ENCODE measurements at regions not wholly inside any gene's neighbourhood (a gene's known extent, or its start where the extent isn't known, plus 50 kb on each side); places are given as distances from the start of the nearest gene placed in this dataset.
"Not testable (repeated sequence)": the region's sequence is repeated elsewhere in the genome, so short reads cannot be mapped to it uniquely, and the experiment has no call there.

DNA sequence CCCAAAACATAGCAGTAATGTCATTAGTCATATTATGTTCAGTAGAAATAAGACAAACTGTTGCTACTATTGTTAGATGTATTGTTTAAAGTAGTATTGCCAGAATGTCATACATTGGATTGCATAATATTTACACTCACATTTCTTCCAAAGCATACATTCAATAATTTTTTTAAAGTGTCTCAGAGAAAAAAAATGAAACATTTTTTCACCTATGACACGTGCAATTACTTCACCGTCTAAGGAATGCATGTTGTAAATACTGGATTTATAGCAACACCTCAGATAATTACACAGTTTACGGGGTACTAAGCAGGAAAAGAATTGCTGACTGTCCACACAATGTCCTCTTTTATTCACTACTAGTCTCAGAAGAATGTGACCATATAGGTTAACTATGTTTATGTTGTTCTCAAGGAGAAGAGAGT is 162.1 kb downstream of the PCDH18 start:
- H2AFZ ChIP-seq (ENCODE audit: low read length, unreplicated experiment), result peak overlapping the region; percentile 57
- H3K79me2 ChIP-seq (ENCODE audit: control insufficient read depth, insufficient read depth, low read length, unreplicated experiment), result no peaks in the 10 kb centered on the region
- H3K36me3 ChIP-seq (ENCODE audit: insufficient read depth, low read length), result no peaks in the 10 kb centered on the region
- no peak overlapping the region for H3K4me3 ChIP-seq (ENCODE audit: low read depth, low read length)
- H3K27ac ChIP-seq (ENCODE audit: low read depth, low read length), result peak overlapping the region; percentile 5; the same call in 1 of the 2 replicates
- H3K4me1 ChIP-seq (ENCODE audit: control insufficient read depth, insufficient read depth, low read length, unreplicated experiment), result peaks cover 45% of the 10 kb centered on the region
- H3K27me3 ChIP-seq (ENCODE audit: insufficient read depth, low read length), result no peaks in the 10 kb centered on the region

DNA sequence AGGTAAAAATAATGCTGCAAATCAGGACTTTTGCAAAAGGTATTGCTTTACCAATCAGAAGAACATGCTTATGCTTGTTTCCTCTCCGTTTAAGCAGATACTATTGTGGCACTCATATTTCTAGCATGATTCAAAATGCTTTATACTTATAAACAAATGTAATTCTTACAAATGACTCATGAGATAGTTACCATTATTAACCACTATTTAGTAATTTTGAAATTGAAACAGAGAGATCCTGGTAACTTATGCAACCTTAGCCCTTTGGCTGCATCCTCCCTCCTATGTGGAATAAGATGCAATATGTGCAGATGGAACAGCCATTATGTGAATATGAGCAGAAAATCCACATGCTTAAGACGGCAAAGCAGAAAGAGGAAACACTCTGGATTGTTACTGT is 164.7 kb downstream of the PCDH18 start:
- Histone ChIP-seq H3K4me1 (ENCODE audit: control insufficient read depth, insufficient read depth, low read length, unreplicated experiment) (peaks cover 26% of the 10 kb centered on the region), H3K27ac (ENCODE audit: low read depth, low read length) (peak overlapping the region; percentile 43), H3K79me2 (ENCODE audit: control insufficient read depth, insufficient read depth, low read length, unreplicated experiment) (no peaks in the 10 kb centered on the region), H3K27me3 (ENCODE audit: insufficient read depth, low read length) (no peaks in the 10 kb centered on the region), H3K4me3 (ENCODE audit: low read depth, low read length) (peak overlapping the region; percentile 19; the same call in 1 of the 2 replicates), H2AFZ (ENCODE audit: low read length, unreplicated experiment) (peak overlapping the region; percentile 66), H3K36me3 (ENCODE audit: insufficient read depth, low read length) (no peaks in the 10 kb centered on the region)

GRCh38 chr4:137363496-137363895 is 168.8 kb downstream of the PCDH18 start:
- Histone ChIP-seq H3K4me3 (ENCODE audit: low read depth, low read length) (no peak overlapping the region), H3K36me3 (ENCODE audit: insufficient read depth, low read length) (no peaks in the 10 kb centered on the region), H3K27ac (ENCODE audit: low read depth, low read length) (no peak overlapping the region), H3K27me3 (ENCODE audit: insufficient read depth, low read length) (no peaks in the 10 kb centered on the region), H2AFZ (ENCODE audit: low read length, unreplicated experiment) (no peak overlapping the region), H3K79me2 (ENCODE audit: control insufficient read depth, insufficient read depth, low read length, unreplicated experiment) (no peaks in the 10 kb centered on the region), H3K4me1 (ENCODE audit: control insufficient read depth, insufficient read depth, low read length, unreplicated experiment) (peaks cover 13% of the 10 kb centered on the region)

DNA sequence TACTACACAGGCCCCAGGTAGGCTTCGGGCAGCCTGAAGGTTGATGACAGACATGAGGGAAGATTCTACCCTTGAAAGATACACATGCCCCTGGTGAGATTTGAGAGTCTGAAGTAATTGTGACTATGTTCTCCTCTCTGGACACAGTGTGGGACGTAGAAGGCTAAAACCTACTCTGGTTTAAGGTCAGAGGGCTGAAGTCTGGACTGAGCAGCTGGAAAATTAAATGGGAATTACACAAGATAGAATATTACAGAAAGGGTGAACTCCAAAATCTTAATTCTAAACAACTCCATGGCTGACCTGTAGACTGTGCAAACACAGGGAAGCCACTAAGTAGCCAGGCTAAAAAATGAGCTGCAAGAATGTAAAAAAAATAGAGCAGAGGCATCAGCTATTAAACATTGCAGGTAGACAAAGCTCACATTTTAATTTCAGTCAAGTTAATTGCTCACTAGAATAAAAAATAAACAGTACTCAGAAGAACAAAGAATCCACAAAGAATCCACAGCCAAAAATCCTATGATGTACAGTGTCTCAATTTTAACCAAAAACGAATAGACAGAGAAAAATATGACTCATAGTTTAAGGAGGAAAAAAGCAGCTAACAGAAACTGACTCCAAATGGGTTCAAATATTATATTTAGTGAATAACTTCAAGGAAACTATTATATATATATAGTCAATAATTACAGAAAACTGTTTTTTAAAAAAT is 170.4 kb downstream of the PCDH18 start:
- Histone ChIP-seq H3K79me2 (ENCODE audit: control insufficient read depth, insufficient read depth, low read length, unreplicated experiment) (no peaks in the 10 kb centered on the region), H3K36me3 (ENCODE audit: insufficient read depth, low read length) (no peaks in the 10 kb centered on the region), H3K4me1 (ENCODE audit: control insufficient read depth, insufficient read depth, low read length, unreplicated experiment) (peaks cover under 1% of the 10 kb centered on the region)

DNA sequence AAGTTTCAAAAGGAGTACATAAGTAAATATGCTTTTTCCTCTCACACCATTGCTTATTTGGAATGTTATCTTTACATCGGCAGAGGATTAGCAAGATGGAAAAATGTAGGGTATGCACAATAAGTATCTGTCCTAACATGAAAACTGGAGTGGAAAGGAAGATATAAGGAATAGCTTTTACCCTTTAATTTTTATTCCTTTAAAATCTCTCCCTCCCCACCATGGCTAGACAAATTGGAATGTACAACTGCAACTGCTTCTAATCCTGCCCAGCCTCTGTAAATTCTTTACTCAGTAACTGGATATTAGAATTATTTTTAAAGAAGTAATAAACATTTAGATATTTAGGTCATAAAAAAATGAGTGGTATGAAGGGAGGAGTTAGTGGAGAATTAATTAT is 171.5 kb downstream of the PCDH18 start:
- no peaks in the 10 kb centered on the region for H3K79me2 ChIP-seq (ENCODE audit: control insufficient read depth, insufficient read depth, low read length, unreplicated experiment)
- no peak overlapping the region for H3K4me3 ChIP-seq (ENCODE audit: low read depth, low read length)
- no peaks in the 10 kb centered on the region for H3K4me1 ChIP-seq (ENCODE audit: control insufficient read depth, insufficient read depth, low read length, unreplicated experiment)
- no peak overlapping the region for H2AFZ ChIP-seq (ENCODE audit: low read length, unreplicated experiment)
- H3K27me3 ChIP-seq (ENCODE audit: insufficient read depth, low read length), result no peaks in the 10 kb centered on the region
- H3K27ac ChIP-seq (ENCODE audit: low read depth, low read length), result no peak overlapping the region
- H3K36me3 ChIP-seq (ENCODE audit: insufficient read depth, low read length), result no peaks in the 10 kb centered on the region

More for the DNA sequence above, 170.4 kb downstream of the PCDH18 start:
- Histone ChIP-seq H3K27ac (ENCODE audit: low read depth, low read length) (no peak overlapping the region), H3K27me3 (ENCODE audit: insufficient read depth, low read length) (no peaks in the 10 kb centered on the region), H2AFZ (ENCODE audit: low read length, unreplicated experiment) (no peak overlapping the region), H3K4me3 (ENCODE audit: low read depth, low read length) (no peak overlapping the region)

GRCh38 chr4:137359691-137360315 is 172.5 kb downstream of the PCDH18 start:
- H3K27me3 ChIP-seq (ENCODE audit: insufficient read depth, low read length), result no peaks in the 10 kb centered on the region
- H3K79me2 ChIP-seq (ENCODE audit: control insufficient read depth, insufficient read depth, low read length, unreplicated experiment), result no peaks in the 10 kb centered on the region
- H3K36me3 ChIP-seq (ENCODE audit: insufficient read depth, low read length), result no peaks in the 10 kb centered on the region
- H3K4me3 ChIP-seq (ENCODE audit: low read depth, low read length), result no peak overlapping the region
- H3K4me1 ChIP-seq (ENCODE audit: control insufficient read depth, insufficient read depth, low read length, unreplicated experiment), result no peaks in the 10 kb centered on the region
- H2AFZ ChIP-seq (ENCODE audit: low read length, unreplicated experiment), result no peak overlapping the region
- no peak overlapping the region for H3K27ac ChIP-seq (ENCODE audit: low read depth, low read length)

- H3K27ac ChIP-seq (ENCODE audit: low read depth, low read length); H3K4me3 ChIP-seq (ENCODE audit: low read depth, low read length); H3K4me1 ChIP-seq (ENCODE audit: control insufficient read depth, insufficient read depth, low read length, unreplicated experiment); H2AFZ ChIP-seq (ENCODE audit: low read length, unreplicated experiment); H3K79me2 ChIP-seq (ENCODE audit: control insufficient read depth, insufficient read depth, low read length, unreplicated experiment); H3K27me3 ChIP-seq (ENCODE audit: insufficient read depth, low read length); H3K36me3 ChIP-seq (ENCODE audit: insufficient read depth, low read length): not testable (repeated sequence)
Measured at GRCh38 chr4:137354562-137354961, 177.7 kb downstream of the PCDH18 start.

GRCh38 chr4:137347371-137347770 is 184.9 kb downstream of the PCDH18 start:
- Histone ChIP-seq H2AFZ (ENCODE audit: low read length, unreplicated experiment) (no peak overlapping the region), H3K36me3 (ENCODE audit: insufficient read depth, low read length) (no peaks in the 10 kb centered on the region), H3K4me3 (ENCODE audit: low read depth, low read length) (no peak overlapping the region)

DNA sequence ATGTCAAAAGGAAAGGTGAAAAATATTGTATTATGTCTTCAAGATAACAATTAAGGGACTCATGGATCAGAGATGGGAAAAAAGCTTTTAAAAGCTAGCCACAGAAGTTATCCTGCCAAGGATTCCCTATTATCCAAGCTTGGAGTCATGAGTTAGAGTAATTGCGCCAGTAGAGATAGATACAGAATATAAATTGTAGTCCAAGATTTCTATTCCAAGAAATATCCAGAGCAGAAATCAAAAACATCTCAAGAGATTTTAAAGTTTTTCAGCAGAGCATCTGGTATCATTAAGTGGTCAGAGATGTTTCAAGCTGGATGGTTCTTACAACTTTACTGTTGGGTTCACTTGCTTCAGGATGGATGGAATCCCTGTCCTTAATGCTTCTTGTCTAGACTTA is 186.7 kb downstream of the PCDH18 start:
- Histone ChIP-seq H2AFZ (ENCODE audit: low read length, unreplicated experiment) (peak overlapping the region; percentile 21), H3K36me3 (ENCODE audit: insufficient read depth, low read length) (no peaks in the 10 kb centered on the region), H3K79me2 (ENCODE audit: control insufficient read depth, insufficient read depth, low read length, unreplicated experiment) (no peaks in the 10 kb centered on the region), H3K4me1 (ENCODE audit: control insufficient read depth, insufficient read depth, low read length, unreplicated experiment) (no peaks in the 10 kb centered on the region), H3K27ac (ENCODE audit: low read depth, low read length) (no peak overlapping the region), H3K27me3 (ENCODE audit: insufficient read depth, low read length) (no peaks in the 10 kb centered on the region), H3K4me3 (ENCODE audit: low read depth, low read length) (no peak overlapping the region)

More at GRCh38 chr4:137347371-137347770, 184.9 kb downstream of the PCDH18 start:
- H3K4me1 ChIP-seq (ENCODE audit: control insufficient read depth, insufficient read depth, low read length, unreplicated experiment), result no peaks in the 10 kb centered on the region
- H3K79me2 ChIP-seq (ENCODE audit: control insufficient read depth, insufficient read depth, low read length, unreplicated experiment), result no peaks in the 10 kb centered on the region
- no peak overlapping the region for H3K27ac ChIP-seq (ENCODE audit: low read depth, low read length)
- no peaks in the 10 kb centered on the region for H3K27me3 ChIP-seq (ENCODE audit: insufficient read depth, low read length)

DNA sequence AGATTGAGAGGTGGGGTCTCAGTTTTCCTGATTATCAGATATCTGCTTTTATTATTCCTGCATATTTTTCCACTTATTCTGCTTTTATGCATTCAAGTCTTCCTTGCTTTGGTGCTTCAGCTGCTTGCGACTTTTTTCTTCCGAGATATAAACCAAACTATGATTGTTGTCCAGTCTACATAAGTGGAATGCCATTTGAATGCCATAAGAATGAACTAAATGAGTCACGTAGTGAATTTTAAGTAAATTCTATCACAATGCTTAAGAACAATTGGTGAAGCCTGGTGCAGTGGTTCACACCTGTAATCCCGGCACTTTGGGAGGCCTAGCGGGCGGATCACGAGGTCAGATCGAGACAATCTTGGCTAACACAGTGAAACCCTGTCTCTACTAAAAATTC is 189.1 kb downstream of the PCDH18 start:
- Histone ChIP-seq H3K27me3 (ENCODE audit: insufficient read depth, low read length) (no peaks in the 10 kb centered on the region), H3K4me1 (ENCODE audit: control insufficient read depth, insufficient read depth, low read length, unreplicated experiment) (no peaks in the 10 kb centered on the region), H2AFZ (ENCODE audit: low read length, unreplicated experiment) (no peak overlapping the region), H3K79me2 (ENCODE audit: control insufficient read depth, insufficient read depth, low read length, unreplicated experiment) (no peaks in the 10 kb centered on the region), H3K4me3 (ENCODE audit: low read depth, low read length) (no peak overlapping the region), H3K36me3 (ENCODE audit: insufficient read depth, low read length) (no peaks in the 10 kb centered on the region), H3K27ac (ENCODE audit: low read depth, low read length) (no peak overlapping the region)

DNA sequence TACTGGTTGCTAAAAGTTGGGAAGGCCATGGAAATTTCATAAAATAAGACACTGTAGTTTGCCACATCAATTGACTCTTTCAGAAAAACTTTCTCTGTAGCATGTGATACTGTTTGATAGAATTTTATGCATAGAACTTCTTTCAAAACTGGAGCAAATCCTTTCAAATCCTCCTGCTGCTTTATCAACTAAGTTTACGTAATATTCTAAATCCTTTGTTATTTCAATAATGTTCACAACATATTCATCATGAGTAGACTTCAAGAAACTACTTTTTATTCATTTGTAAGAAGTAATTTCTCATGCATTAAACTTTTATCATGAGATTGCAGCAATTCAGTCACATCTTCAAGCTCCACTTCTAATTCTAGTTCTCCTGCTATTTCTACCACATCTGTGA is 199.3 kb downstream of the PCDH18 start:
- Histone ChIP-seq H3K27ac (ENCODE audit: low read depth, low read length) (no peak overlapping the region), H2AFZ (ENCODE audit: low read length, unreplicated experiment) (no peak overlapping the region), H3K36me3 (ENCODE audit: insufficient read depth, low read length) (peaks cover 5% of the 10 kb centered on the region; the same call in 1 of the 2 replicates), H3K4me1 (ENCODE audit: control insufficient read depth, insufficient read depth, low read length, unreplicated experiment) (no peaks in the 10 kb centered on the region), H3K4me3 (ENCODE audit: low read depth, low read length) (no peak overlapping the region), H3K27me3 (ENCODE audit: insufficient read depth, low read length) (no peaks in the 10 kb centered on the region), H3K79me2 (ENCODE audit: control insufficient read depth, insufficient read depth, low read length, unreplicated experiment) (no peaks in the 10 kb centered on the region)

Measured in ACC112 (cell line).